ENCODE measurements at regions not wholly inside any gene's neighbourhood (a gene's known extent, or its start where the extent isn't known, plus 50 kb on each side); places are given as distances from the start of the nearest gene placed in this dataset.

- Histone ChIP-seq H3K4me3 (ENCODE audit: low read depth, low read length, poor library complexity, severe bottlenecking) (no peak overlapping the region), H3K4me1 (ENCODE audit: insufficient read depth, low read length, poor library complexity, severe bottlenecking) (peaks cover 33% of the 10 kb centered on the region), H3K27ac (ENCODE audit: low read depth, low read length, poor library complexity, severe bottlenecking) (no peak overlapping the region), H3K36me3 (ENCODE audit: insufficient read depth, low read length, poor library complexity, severe bottlenecking) (no peaks in the 10 kb centered on the region), H3K27me3 (replicated peaks; ENCODE audit: insufficient read depth, low read depth, low read length, poor library complexity) (no peaks in the 10 kb centered on the region), H3K9me3 (ENCODE audit: low read depth, low read length, poor library complexity, severe bottlenecking) (no peaks in the 10 kb centered on the region)
- ChIA-PET CTCF (interaction anchor here (0.6 kb wide), 1 partner anchor 24 kb away, joined by 4 read pairs; no protein-coding TSS in a partner anchor), POLR2A (ENCODE audit: low non-redundant PET) (no interaction called here)
- no TSS peak for BruUV-seq (replicated peaks)
- TF ChIP-seq CTCF (conservative IDR thresholded peaks at IDR 0.05; ENCODE audit: low read depth, low read length) (no peak), EZH2 (IDR thresholded peaks at IDR 0.05; ENCODE audit: borderline replicate concordance, low read depth, low read length, poor library complexity, severe bottlenecking) (no peak)
- DNase-seq (ENCODE audit: low spot score): no peak
- intact Hi-C loops (cut with micrococcal nuclease; ENCODE audit: unreplicated experiment): no loop called here
Measured at GRCh38 chr13:50144246-50145160, 129.3 kb downstream of the KCNRG start.

GRCh38 chr13:50149214-50149613 lies 134.0 kb downstream of the KCNRG start:
- no TSS peak for BruUV-seq (replicated peaks)

GRCh38 chr13:50149932-50150331 lies 134.7 kb downstream of the KCNRG start:
- DNase-seq (ENCODE audit: low spot score): peak; percentile 44
- no peak overlapping the region for H3K4me3 ChIP-seq (ENCODE audit: low read depth, low read length, poor library complexity, severe bottlenecking)
- no peak for TF ChIP-seq EZH2 (IDR thresholded peaks at IDR 0.05; ENCODE audit: borderline replicate concordance, low read depth, low read length, poor library complexity, severe bottlenecking)
- TF ChIP-seq CTCF (conservative IDR thresholded peaks at IDR 0.05; ENCODE audit: low read depth, low read length): no peak
- peaks cover 19% of the 10 kb centered on the region for H3K4me1 ChIP-seq (ENCODE audit: insufficient read depth, low read length, poor library complexity, severe bottlenecking)
- H3K36me3 ChIP-seq (ENCODE audit: insufficient read depth, low read length, poor library complexity, severe bottlenecking): no peaks in the 10 kb centered on the region
- CTCF ChIA-PET: no interaction called here
- intact Hi-C loops (cut with micrococcal nuclease; ENCODE audit: unreplicated experiment): no loop called here
- BruUV-seq (replicated peaks): no TSS peak
- H3K27me3 ChIP-seq (replicated peaks; ENCODE audit: insufficient read depth, low read depth, low read length, poor library complexity): no peaks in the 10 kb centered on the region
- H3K27ac ChIP-seq (ENCODE audit: low read depth, low read length, poor library complexity, severe bottlenecking): no peak overlapping the region
- POLR2A ChIA-PET (ENCODE audit: low non-redundant PET): no interaction called here
- H3K9me3 ChIP-seq (ENCODE audit: low read depth, low read length, poor library complexity, severe bottlenecking): no peaks in the 10 kb centered on the region

More at GRCh38 chr13:50149214-50149613, 134.0 kb downstream of the KCNRG start:
- DNase-seq (ENCODE audit: low spot score): no peak
- Histone ChIP-seq H3K4me3 (ENCODE audit: low read depth, low read length, poor library complexity, severe bottlenecking) (no peak overlapping the region), H3K27me3 (replicated peaks; ENCODE audit: insufficient read depth, low read depth, low read length, poor library complexity) (no peaks in the 10 kb centered on the region), H3K27ac (ENCODE audit: low read depth, low read length, poor library complexity, severe bottlenecking) (no peak overlapping the region), H3K4me1 (ENCODE audit: insufficient read depth, low read length, poor library complexity, severe bottlenecking) (peaks cover 25% of the 10 kb centered on the region), H3K36me3 (ENCODE audit: insufficient read depth, low read length, poor library complexity, severe bottlenecking) (no peaks in the 10 kb centered on the region), H3K9me3 (ENCODE audit: low read depth, low read length, poor library complexity, severe bottlenecking) (no peaks in the 10 kb centered on the region)
- TF ChIP-seq EZH2 (IDR thresholded peaks at IDR 0.05; ENCODE audit: borderline replicate concordance, low read depth, low read length, poor library complexity, severe bottlenecking) (no peak), CTCF (conservative IDR thresholded peaks at IDR 0.05; ENCODE audit: low read depth, low read length) (no peak)
- CTCF ChIA-PET: no interaction called here
- intact Hi-C loops (cut with micrococcal nuclease; ENCODE audit: unreplicated experiment): no loop called here
- POLR2A ChIA-PET (ENCODE audit: low non-redundant PET): no interaction called here
